Activated naive CD4-positive, alpha-beta T cell treated with anti-CD3 and anti-CD28 coated beads, Interleukin-2, amount 50 U/mL, for 16 hours (primary cell): ENCODE measurements at regions not wholly inside any gene's neighbourhood (a gene's known extent, or its start where the extent isn't known, plus 50 kb on each side); places are given as distances from the start of the nearest gene placed in this dataset.
"Not testable (repeated sequence)": the region's sequence is repeated elsewhere in the genome, so short reads cannot be mapped to it uniquely, and the experiment has no call there.

Source experiments
- DNase-seq: peaks from one replicate; pipeline ENCODE4 v3.0.0-alpha.2; 2020

DNA sequence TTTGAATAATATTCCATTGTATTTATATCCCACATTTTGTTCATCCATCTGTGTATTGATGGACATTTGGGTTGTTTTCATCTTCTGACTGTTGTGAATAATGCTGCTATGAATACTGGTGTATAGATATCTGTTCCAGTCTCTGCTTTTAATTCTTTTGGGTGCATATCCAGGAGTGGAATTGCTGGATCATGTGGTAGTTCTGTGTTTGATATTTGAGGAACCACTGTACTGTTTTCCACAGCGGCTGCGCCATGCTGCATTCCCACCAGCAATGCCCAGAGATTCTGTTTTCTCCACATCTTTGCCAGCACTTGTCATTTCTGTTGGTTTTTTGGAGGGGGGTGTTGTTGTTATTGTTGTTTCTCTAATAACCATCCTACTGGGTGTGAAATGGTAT, 131.6 kb upstream of the KIF26B start:
- no peak for DNase-seq

GRCh38 chr1:245019910-245020486, 134.8 kb upstream of the KIF26B start:
- no peak for DNase-seq

GRCh38 chr1:245016700-245017099, 138.1 kb upstream of the KIF26B start:
- no peak for DNase-seq

DNA sequence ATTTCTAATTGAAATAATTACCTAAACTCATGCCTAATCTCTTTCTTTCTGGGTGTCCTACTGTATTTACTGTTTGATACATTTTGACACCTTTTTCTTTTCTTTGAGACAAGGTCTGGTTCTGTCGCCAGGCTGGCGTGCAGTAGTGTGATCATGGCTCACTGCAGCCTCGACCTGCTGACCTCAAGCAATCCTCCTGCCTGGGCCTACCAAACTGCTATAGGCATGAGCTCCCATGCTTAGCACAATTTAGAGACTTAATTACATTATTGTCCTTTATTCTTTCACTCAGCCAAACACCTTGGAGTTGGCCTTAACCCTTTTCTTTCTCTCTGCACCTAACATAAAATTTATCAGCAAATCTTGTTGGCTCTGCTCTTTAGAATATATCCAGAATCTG, 139.8 kb upstream of the KIF26B start:
- no peak for DNase-seq

- DNase-seq = no peak
Measured at GRCh38 chr1:245014247-245015029, 140.3 kb upstream of the KIF26B start.

DNA sequence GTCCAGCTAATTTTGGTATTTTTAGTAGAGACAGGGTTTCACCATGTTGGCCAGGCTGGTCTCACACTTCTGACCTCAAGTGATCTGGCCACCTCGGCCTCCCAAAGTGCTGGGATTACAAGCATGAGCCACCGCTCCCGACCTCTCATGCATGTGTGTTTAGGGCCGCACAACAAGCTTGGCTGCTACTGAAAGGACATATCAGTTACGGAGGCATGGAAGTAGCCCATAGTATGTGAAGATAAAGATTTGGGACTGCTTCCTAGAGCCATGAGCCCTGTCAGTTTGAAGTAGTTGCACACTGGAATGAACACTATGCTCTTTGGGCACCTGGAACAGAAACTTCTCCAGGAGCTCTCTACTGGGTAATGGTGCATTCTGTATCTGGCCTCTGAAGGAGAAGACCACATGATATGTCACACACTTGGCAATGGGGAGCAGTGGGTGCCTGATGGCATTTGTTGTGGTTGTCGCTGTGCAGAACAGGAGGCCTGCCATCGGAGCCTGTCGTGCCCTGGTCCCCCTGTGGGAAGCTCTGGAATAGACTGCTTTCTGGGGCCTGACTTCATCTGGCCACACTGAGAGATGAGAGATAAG, 144.7 kb upstream of the KIF26B start:
- no peak for DNase-seq

- DNase-seq = no peak
Measured at GRCh38 chr1:245008761-245009160, 144.4 kb upstream of the HNRNPU start.

DNA sequence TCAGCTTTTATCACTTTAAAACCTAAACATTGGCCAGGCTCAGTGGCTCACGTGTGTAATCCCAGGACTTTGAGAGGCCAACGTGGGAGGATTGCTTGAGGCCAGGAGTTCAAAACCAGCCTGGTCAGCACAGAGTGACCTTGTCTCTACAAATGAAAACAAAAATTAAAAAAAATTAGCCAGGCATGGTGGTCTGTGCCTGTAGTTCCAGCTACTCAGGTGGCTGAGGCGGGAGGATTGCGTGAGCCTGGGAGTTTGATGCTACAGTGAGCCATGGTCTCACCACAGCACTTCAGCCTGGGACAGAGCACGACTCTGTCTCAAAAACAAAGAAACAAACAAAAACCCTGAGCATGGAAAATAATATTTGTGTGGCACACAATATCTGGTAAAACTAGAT, 143.5 kb upstream of the HNRNPU start:
- no peak for DNase-seq

- DNase-seq = no peak
Measured at GRCh38 chr1:245003246-245003645, 138.9 kb upstream of the HNRNPU start.

GRCh38 chr1:245001252-245001651, 136.9 kb upstream of the HNRNPU start:
- DNase-seq = no peak

DNA sequence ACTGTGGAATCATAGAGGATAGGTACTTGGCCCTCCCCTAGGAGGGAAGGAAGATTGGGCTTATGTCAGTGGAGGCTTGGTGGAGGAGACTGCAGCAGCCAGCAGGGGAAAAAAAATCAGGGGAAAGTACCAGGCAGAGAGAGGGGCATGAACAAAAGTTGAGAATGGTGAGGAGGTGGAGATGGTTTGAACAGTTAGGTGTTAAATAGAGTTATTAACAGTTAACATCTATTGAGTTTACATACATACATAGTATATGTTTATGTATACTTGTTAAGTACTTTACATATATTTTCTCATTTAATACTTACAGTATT, 136.5 kb upstream of the HNRNPU start:
- DNase-seq = no peak

GRCh38 chr1:244999644-245000043, 135.3 kb upstream of the HNRNPU start:
- not testable (repeated sequence) for DNase-seq

DNA sequence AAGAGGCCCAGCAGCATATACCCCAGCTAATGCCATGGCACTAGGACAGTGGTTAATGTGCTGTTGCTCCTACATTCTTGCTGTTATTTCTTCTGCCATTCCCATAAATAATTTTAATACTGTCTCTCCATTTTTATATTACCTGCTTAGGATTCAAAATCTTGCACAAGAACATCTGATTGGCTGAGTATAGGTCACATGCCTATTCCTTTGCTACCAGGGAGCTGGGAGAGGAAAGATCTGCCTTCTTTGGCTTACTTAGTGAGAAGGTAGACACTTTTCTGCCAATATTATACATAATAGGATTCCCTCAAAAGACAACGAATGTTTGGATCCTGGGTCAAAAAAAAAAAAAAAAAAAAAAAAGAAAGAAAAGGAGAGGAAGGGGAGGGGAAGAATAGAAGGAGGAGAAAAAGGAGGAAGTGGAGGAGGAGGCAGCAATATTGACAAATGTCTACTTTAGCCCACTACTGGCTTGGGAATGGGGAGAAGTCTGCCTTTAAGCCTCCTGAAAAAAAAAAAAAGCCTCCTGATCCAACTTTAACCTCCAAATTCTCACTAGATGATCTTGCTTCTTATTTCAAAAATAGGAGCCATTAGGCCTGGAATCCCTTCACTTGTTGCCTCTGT, 134.5 kb upstream of the HNRNPU start:
- no peak for DNase-seq

- DNase-seq = no peak
Measured at GRCh38 chr1:244995602-244996400, 131.5 kb upstream of the HNRNPU start.

DNA sequence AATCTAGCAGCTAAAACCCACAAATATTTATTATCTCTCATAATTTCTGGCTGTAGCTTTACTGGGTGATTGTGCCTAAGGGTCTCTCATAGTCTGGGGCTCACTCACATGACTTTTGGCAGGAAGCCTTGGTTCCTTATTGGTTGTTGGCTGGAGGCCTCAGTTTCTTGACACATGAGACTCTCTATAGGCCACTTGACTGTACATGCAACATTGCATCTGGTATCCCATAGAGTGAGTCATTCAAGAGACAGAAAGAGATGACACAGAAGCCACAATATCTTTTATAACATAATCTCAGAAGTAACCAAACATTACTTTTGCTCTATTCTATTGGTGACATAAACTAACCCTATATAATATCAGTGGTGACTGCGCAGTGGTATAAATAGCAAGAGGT, 128.5 kb upstream of the HNRNPU start:
- DNase-seq = no peak

DNA sequence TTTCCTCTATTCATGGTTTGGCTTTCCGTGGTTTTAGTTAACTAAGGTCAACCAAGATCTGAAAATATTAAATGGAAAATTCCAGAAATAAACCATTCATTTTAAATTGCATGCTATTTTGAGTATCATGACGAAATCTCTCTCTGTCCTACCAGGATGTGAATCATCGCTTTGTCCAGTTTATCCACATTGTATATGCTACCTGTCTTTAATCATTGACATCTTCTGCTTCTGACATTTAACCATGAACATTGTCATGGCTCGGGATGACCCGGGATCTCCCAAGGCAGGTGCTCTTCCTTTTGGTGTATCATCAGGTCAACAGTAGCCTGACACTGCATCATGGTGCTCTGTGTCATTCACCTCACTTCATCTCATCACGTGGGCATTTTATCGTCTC, 125.5 kb upstream of the HNRNPU start:
- DNase-seq = no peak

DNA sequence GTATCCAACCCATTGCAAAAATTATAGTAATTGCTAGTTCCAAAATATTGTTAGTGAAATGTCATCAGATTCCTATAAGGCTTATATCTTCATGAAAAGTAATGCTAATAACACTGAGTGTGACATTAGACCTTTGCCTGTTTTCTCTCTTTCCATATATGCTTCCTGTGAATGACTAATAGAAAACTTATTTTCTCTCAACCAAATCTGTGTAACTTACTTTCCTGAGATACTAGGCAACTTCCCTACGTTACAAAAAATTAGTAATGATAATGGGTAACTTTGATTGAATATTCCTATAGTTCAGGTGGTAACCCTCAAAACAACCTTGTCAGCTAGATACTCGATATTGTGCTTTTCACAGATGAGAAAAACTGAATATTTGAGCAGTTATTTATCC, 124.2 kb upstream of the HNRNPU start:
- no peak for DNase-seq

- no peak for DNase-seq
Measured at GRCh38 chr1:244980605-244981004, 116.3 kb upstream of the HNRNPU start.

DNA sequence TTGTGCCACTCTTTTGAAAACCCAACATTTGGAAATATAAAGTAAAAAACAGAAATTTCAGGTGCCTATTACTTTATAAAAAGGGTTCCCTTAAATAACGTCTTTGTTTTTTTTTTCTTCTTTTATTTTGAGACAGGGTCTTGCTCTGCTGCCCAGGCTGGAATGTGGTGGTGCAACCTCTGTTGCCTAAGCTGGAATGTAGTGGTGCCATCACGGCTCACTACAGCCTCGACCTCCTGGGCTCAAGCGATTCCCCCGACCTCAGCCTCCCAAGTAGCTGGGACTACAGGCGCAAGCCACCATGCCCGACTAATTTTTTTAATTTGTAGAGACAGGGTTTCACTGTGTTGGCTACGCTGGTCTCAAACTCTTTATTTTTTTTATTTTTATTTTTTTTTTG, 110.2 kb upstream of the HNRNPU start:
- no peak for DNase-seq

- DNase-seq = no peak
Measured at GRCh38 chr1:244974106-244974505, 109.8 kb upstream of the HNRNPU start.

GRCh38 chr1:244971552-244972216, 107.3 kb upstream of the HNRNPU start:
- DNase-seq = no peak

DNA sequence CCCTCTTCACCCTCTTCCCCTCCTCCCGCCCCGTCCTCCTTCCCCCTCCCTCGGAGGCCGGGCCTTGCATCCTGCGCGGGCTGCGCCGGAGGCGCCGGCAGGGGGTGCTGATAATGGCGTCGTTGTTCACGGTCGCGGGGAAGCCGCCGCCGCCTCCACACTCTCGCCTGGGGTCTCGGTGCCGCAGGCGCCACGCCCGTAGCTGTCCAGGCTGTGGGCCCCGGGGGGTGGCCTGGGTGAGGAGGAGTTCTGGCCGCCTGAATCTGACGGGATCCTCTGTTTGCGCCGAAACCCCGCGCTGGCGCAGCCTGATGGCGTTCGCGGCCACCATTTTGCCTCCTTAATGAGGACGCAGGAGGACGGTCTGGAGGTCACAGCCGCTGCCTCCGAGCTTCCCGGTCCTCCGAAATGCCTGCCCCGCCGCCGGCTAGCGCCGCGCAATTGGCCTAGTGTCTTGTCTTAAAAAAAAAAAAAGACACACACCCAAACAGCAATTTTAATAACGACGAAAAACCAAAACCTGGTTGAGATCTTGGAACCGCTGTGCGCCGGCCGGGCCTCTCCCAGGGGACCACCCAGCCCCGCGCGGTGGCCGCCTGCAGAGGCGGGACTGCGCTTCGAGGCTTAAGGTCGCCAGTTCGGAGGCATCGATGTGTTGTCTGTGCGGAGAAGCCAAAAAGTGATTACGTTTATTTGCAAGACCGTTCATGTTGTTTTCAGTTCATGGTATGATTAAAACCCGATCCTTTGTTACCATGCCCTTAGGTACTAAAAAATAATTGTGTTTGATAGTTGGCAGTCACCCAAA, 106.6 kb upstream of the HNRNPU start:
- DNase-seq = peak; percentile 93
